Upper lobe of left lung (tissue), 6 donors: ENCODE measurements at regions not wholly inside any gene's neighbourhood (a gene's known extent, or its start where the extent isn't known, plus 50 kb on each side); places are given as distances from the start of the nearest gene placed in this dataset.
"Not testable (repeated sequence)": the region's sequence is repeated elsewhere in the genome, so short reads cannot be mapped to it uniquely, and the experiment has no call there.

Experiments
- ATAC-seq, 2 donors: fragments of 200-7000 bp; cut with Tn5 transposase; one replicate each; pipeline ENCODE4 v1.9.1; 2022; ENCODE audit warnings: mild to moderate bottlenecking in 2 of 2, moderate library complexity in 2 of 2; ENCODE audit not compliant: low FRiP score in 2 of 2
- DNase-seq, 2 donors: peaks; one replicate each; pipeline ENCODE4 v3.0.0-alpha.2; 2019 to 2020
- H3K27ac ChIP-seq, 4 donors: fragments of 200-600 bp; sonication (generic); one replicate each; pipeline ENCODE4 v1.5.1; 2016 to 2019
- H3K27me3 ChIP-seq, 4 donors: fragments of 200-600 bp; sonication (generic); one replicate each; pipeline ENCODE4 v1.5.1; 2017 to 2019
- H3K36me3 ChIP-seq, 4 donors: fragments of 200-600 bp; sonication (generic); one replicate each; pipeline ENCODE4 v1.5.1; 2016 to 2019
- H3K4me1 ChIP-seq, 4 donors: fragments of 200-600 bp; sonication (generic); one replicate each; pipeline ENCODE4 v1.5.1; 2018 to 2019
- H3K4me3 ChIP-seq, 4 donors: fragments of 200-600 bp; sonication (generic); one replicate each; pipeline ENCODE4 v1.5.1; 2017 to 2019; ENCODE audit warnings: mild to moderate bottlenecking in 2 of 4, moderate library complexity in 1 of 4
- H3K9me3 ChIP-seq, 4 donors: fragments of 200-600 bp; sonication (generic); one replicate each; pipeline ENCODE4 v1.5.1; 2018 to 2019
- EP300 ChIP-seq, 4 donors: sonication (generic); formaldehyde crosslinking; IDR thresholded peaks; one replicate each; pipeline ENCODE4 v1.5.1; 2017; ENCODE audit warnings: antibody characterized with exemption in 4 of 4, control low read depth in 2 of 4
- POLR2A ChIP-seq, 4 donors: fragments of 450-650 bp; IDR thresholded peaks; one replicate each; pipeline ENCODE4 v1.5.1; 2016 to 2017; ENCODE audit warnings: antibody characterized with exemption in 4 of 4, mild to moderate bottlenecking in 2 of 4
- POLR2AphosphoS5 ChIP-seq, 2 donors: sonication (generic); formaldehyde crosslinking; IDR thresholded peaks; one replicate each; pipeline ENCODE4 v1.5.1; 2017; ENCODE audit warnings: antibody characterized with exemption in 2 of 2
- WGBS, 2 donors: methylation state at CpG; one replicate each; pipeline ENCODE4 v1.1.5; 2017 to 2018; 5-methylcytosine and 5-hydroxymethylcytosine counted together
- TF ChIP-seq, protein P1 (sequence below), 6 experiments: fragments of 450-650 bp in 4 of 6; fragments of 200-600 bp in 2 of 6; sonication (generic) in 2 of 6; IDR thresholded peaks; one replicate each; pipeline ENCODE4 v1.5.1; 2016 to 2019; ENCODE audit warnings: antibody characterized with exemption in 6 of 6
- donor health status: DM: no; HTN: no; CAD: no; lungs with moderate emphysema.
- donor health status: DM: no; HTN: yes; CAD: no; lungs with severe emphysema.

DNA sequence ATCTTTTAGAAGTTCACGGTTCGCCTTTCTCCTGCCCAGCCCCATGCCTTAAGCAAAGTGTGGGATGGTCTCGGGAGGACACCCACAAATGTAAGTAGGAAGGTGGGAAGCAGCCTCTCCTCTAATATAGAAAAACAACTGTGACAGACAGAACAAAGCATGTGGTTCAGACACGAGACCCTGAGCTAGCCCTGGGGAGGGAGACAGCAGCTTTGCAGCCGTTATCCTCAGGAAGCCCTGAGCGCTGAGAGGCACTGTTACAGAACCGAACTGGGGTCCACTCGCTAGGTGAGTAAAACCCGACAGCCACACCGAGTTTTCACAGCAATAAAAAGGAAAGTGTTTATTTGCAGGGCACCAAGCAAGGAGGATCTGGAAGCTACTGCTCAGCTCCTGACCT lies 210.6 kb downstream of the UQCRFS1 start:
- no peak overlapping the region for H3K4me3 ChIP-seq
- no peaks in the 10 kb centered on the region for H3K4me1 ChIP-seq
- DNase-seq, result no peak
- H3K36me3 ChIP-seq, result no peaks in the 10 kb centered on the region
- WGBS, 2 donors, result 36 to 68% methylated on average over 10 of the region's 10 CpGs
- H3K9me3 ChIP-seq, result peaks cover 0 to 8% (median 2%) of the 10 kb centered on the region in 4 donors
- no peak overlapping the region for H3K27ac ChIP-seq
- ATAC-seq, result no peak
- H3K27me3 ChIP-seq, result no peaks in the 10 kb centered on the region
- TF ChIP-seq, protein P1, sequence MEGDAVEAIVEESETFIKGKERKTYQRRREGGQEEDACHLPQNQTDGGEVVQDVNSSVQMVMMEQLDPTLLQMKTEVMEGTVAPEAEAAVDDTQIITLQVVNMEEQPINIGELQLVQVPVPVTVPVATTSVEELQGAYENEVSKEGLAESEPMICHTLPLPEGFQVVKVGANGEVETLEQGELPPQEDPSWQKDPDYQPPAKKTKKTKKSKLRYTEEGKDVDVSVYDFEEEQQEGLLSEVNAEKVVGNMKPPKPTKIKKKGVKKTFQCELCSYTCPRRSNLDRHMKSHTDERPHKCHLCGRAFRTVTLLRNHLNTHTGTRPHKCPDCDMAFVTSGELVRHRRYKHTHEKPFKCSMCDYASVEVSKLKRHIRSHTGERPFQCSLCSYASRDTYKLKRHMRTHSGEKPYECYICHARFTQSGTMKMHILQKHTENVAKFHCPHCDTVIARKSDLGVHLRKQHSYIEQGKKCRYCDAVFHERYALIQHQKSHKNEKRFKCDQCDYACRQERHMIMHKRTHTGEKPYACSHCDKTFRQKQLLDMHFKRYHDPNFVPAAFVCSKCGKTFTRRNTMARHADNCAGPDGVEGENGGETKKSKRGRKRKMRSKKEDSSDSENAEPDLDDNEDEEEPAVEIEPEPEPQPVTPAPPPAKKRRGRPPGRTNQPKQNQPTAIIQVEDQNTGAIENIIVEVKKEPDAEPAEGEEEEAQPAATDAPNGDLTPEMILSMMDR (IDR thresholded peaks at IDR 0.05), result no peak
- TF ChIP-seq POLR2AphosphoS5 (IDR thresholded peaks at IDR 0.05) (no peak), POLR2A (IDR thresholded peaks at IDR 0.05) (no peak), EP300 (IDR thresholded peaks at IDR 0.05) (no peak)

DNA sequence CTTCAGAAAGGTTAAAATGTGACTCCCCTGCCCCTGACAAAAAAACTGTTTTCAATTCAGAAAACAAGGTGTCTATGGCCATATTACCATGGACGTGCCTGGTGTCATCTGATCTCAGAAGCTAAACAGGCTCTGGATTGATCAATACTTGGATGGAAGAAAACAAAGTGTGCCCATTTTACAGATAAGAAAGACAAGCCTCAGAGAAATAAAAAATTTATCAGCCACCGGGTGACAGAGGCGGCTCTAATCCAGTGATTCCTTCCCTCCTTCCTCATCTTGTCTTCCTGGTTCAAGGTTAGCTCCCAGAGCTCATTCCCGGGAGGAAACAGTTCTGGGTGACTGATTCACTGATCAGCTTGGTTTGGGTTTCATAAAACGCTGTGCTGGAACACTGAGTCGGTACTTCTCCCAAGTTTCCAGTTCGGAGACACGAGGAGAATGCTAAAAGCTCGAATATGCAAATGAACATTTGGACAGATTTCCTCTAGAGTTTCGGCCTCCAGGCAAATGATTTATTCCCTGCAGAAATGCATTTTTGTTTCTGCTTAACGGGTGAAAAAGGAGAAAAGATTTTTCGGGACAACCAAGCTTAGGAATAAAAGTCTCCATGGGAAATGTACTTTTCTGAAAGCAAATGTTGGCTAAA lies 211.2 kb downstream of the UQCRFS1 start:
- Histone ChIP-seq H3K27me3 (no peaks in the 10 kb centered on the region), H3K9me3 (peaks cover 0 to 8% (median 3%) of the 10 kb centered on the region in 4 donors), H3K27ac (no peak overlapping the region), H3K36me3 (no peaks in the 10 kb centered on the region), H3K4me1 (no peaks in the 10 kb centered on the region), H3K4me3 (no peak overlapping the region)
- no peak for TF ChIP-seq EP300 (IDR thresholded peaks at IDR 0.05)
- TF ChIP-seq, protein P1 (IDR thresholded peaks at IDR 0.05), result no peak
- TF ChIP-seq POLR2AphosphoS5 (IDR thresholded peaks at IDR 0.05), result no peak
- WGBS, 2 donors, result 56 to 60% methylated on average over 12 of the region's 12 CpGs
- ATAC-seq, result no peak
- DNase-seq, result no peak

DNA sequence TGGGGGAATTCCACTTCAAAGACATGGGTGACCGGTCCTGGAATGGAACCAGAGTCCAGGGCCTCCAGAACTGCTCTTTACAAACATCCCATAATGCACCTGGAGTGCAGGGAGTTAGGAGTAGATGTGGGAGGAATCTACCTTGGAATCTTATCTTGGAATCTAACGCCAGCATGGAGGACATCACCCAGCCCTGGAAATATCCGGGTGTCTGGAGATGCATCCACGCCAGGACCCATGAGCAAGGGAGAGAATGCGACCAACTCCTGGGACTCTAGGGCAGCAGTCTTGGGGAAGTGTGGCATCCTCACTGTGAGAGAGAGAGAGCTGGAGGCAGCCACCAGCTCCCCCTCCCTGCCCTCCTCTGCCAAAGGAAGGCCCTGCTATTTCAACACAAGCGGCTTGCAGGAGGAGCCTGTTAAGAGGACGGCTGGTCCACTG lies 211.8 kb downstream of the UQCRFS1 start:
- Histone ChIP-seq H3K4me3 (no peak overlapping the region), H3K4me1 (no peaks in the 10 kb centered on the region), H3K27me3 (no peaks in the 10 kb centered on the region), H3K9me3 (peaks cover 0 to 8% (median 3%) of the 10 kb centered on the region in 4 donors), H3K36me3 (no peaks in the 10 kb centered on the region), H3K27ac (no peak overlapping the region)
- ATAC-seq (no peak), DNase-seq (no peak)
- no peak for TF ChIP-seq EP300 (IDR thresholded peaks at IDR 0.05)
- no peak for TF ChIP-seq POLR2AphosphoS5 (IDR thresholded peaks at IDR 0.05)
- TF ChIP-seq POLR2A (IDR thresholded peaks at IDR 0.05), result no peak
- WGBS, 2 donors, result 50 to 66% methylated on average over 5 to 7 of the region's 7 CpGs

DNA sequence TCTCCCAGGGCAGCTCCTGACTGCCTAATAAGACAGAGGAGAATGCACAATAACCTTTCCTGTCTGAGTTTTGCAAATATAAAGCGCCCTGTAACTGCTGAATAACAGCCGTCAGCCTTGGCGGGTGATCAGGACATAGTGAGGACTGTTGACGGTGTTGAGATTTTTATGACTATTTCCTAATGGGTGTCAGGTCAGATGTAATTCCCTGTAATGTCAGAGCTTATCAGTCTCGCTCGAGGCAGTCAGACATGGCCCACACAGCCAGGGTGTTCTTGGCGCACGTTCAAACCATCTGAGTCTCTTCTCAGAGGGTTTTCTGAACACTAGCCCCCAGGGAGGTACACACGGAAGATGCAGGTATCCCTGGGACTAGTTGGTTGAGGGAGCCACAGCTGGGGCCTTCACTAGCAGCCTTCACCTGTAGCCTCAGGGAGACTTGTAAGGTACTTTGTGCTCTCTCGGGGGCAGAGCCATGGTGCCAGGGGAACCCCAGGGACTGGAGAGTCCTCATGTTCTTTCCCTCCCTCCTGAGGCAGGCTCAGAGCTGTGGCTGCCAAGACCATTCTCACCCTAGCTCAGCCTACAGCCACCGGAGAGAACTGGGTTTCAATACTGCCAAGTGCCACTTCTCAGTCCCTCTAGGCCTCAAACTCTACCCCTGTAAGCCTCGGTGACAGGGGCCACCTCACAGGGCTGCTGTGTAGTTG lies 213.1 kb downstream of the UQCRFS1 start:
- Histone ChIP-seq H3K27me3 (no peaks in the 10 kb centered on the region), H3K27ac (no peak overlapping the region), H3K4me3 (no peak overlapping the region), H3K9me3 (peaks cover 0 to 10% (median 4%) of the 10 kb centered on the region in 4 donors), H3K4me1 (no peaks in the 10 kb centered on the region), H3K36me3 (no peaks in the 10 kb centered on the region)
- TF ChIP-seq EP300 (IDR thresholded peaks at IDR 0.05) (no peak), POLR2AphosphoS5 (IDR thresholded peaks at IDR 0.05) (no peak)
- ATAC-seq (no peak), DNase-seq (no peak)
- 69 to 74% methylated on average over 8 to 11 of the region's 12 CpGs for WGBS, 2 donors

DNA sequence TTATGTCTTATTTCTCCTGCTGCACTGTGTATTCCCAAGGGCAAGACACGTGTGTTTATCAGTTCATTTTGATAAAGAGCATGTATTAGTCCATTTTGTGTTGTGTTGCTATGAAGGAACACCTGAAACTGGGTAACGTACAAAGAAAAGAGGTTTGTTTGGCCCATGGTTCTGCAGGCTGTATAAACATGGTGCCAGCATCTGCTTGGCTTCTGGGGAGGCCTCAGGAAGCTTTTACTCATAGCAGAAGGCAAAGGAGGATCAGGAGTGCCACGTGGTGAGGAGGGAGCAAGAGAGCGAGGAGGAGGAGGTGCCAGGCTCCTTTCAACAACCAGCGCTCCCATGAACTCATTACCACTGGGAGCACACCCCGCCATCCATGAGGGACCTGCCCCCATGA lies 214.0 kb downstream of the UQCRFS1 start:
- WGBS, 2 donors, result 76 to 81% methylated on average over 6 of the region's 6 CpGs
- TF ChIP-seq, protein P1 (IDR thresholded peaks at IDR 0.05), result no peak
- TF ChIP-seq POLR2A (IDR thresholded peaks at IDR 0.05), result no peak
- TF ChIP-seq POLR2AphosphoS5 (IDR thresholded peaks at IDR 0.05), result no peak
- TF ChIP-seq EP300 (IDR thresholded peaks at IDR 0.05), result no peak
- Histone ChIP-seq H3K4me3 (no peak overlapping the region), H3K9me3 (peaks cover 0 to 15% (median 6%) of the 10 kb centered on the region in 4 donors), H3K27ac (no peak overlapping the region), H3K36me3 (no peaks in the 10 kb centered on the region), H3K4me1 (no peaks in the 10 kb centered on the region), H3K27me3 (no peaks in the 10 kb centered on the region)
- DNase-seq, result no peak
- ATAC-seq, result no peak

DNA sequence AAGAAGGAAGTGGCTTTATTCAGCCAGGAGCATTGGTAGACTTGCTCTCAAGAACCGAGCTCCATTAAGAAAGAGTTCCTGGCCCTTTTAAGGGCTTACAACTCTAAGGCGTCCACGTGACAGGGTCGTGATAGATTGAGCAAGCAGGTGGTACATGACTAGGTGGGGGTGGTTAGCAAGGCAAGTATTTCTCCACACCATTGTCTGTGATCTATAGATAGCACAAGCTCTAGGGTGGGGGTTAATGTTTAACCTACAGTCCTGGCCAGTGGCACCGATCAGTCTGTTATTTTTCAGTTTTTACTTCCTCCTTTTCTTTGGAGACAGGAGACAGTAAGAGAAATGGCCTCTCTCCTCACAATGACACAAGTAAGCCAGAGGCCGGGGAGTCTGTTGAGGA lies 215.1 kb downstream of the UQCRFS1 start:
- not testable (repeated sequence) for H3K36me3 ChIP-seq, H3K4me3 ChIP-seq, H3K27me3 ChIP-seq, H3K4me1 ChIP-seq, ATAC-seq, H3K27ac ChIP-seq, DNase-seq
- 54 to 75% methylated on average over 6 of the region's 6 CpGs for WGBS, 2 donors
- H3K9me3 ChIP-seq, result peaks cover 3 to 22% (median 10%) of the 10 kb centered on the region in 4 donors
